CD14-positive monocyte (primary cell): ENCODE measurements at regions not wholly inside any gene's neighbourhood (a gene's known extent, or its start where the extent isn't known, plus 50 kb on each side); places are given as distances from the start of the nearest gene placed in this dataset.

ENCODE experiments used
- DNase-seq, 3 donors: peaks; one replicate each; pipeline ENCODE4 v3.0.0-alpha.2; 2011 to 2022
- H2AFZ ChIP-seq: 2 replicates; pipeline ENCODE4 v1.6.0; 2012; ENCODE audit warnings: mild to moderate bottlenecking, low read depth, low read length, inconsistent platforms; ENCODE audit not compliant: insufficient read depth, poor library complexity, severe bottlenecking
- H3K27ac ChIP-seq, 2 donors: 1 replicate in 1 of 2; 2 replicates in 1 of 2; pipeline ENCODE4 v1.5.1; 2012 to 2013; ENCODE audit warnings: low read length in 2 of 2, control low read depth in 1 of 2, inconsistent platforms in 1 of 2, low read depth in 1 of 2, mild to moderate bottlenecking in 1 of 2
- H3K27me3 ChIP-seq, 2 donors: one replicate each; pipeline versions ENCODE4 v1.6.0 to v1.6.1; 2011 to 2013; ENCODE audit warnings: low read length in 2 of 2; ENCODE audit not compliant: control insufficient read depth in 2 of 2, insufficient read depth in 2 of 2
- H3K36me3 ChIP-seq, 2 donors: replicated peaks in 1 of 2; 1 replicate in 1 of 2; 2 replicates in 1 of 2; pipeline versions ENCODE4 v1.5.1 to v1.6.1; 2012 to 2013; ENCODE audit warnings: low read length in 2 of 2, control low read depth in 1 of 2, inconsistent platforms in 1 of 2, mild to moderate bottlenecking in 1 of 2; ENCODE audit not compliant: insufficient read depth in 2 of 2, control insufficient read depth in 1 of 2
- H3K4me1 ChIP-seq, 2 donors: 1 replicate in 1 of 2; 2 replicates in 1 of 2; pipeline versions ENCODE4 v1.5.1 to v1.6.1; 2012 to 2013; ENCODE audit warnings: low read length in 2 of 2, control low read depth in 1 of 2, inconsistent platforms in 1 of 2, mild to moderate bottlenecking in 1 of 2, moderate library complexity in 1 of 2; ENCODE audit not compliant: insufficient read depth in 2 of 2, control insufficient read depth in 1 of 2
- H3K4me2 ChIP-seq: replicated peaks from 2 replicates; pipeline ENCODE3; 2012; ENCODE audit warnings: low read length, moderate library complexity, mild to moderate bottlenecking; ENCODE audit not compliant: poor library complexity, severe bottlenecking; ENCODE audit errors: extremely low read depth
- H3K4me3 ChIP-seq, 3 experiments: fragments of 200-600 bp in 1 of 3; sonication (generic) in 1 of 3; replicated peaks in 1 of 3; 1 replicate in 2 of 3; 2 replicates in 1 of 3; pipeline ENCODE4 v1.5.1; 2011 to 2013; ENCODE audit warnings: low read length in 3 of 3, mild to moderate bottlenecking in 3 of 3, control low read depth in 2 of 3, low read depth in 2 of 3, inconsistent platforms in 1 of 3, moderate library complexity in 1 of 3
- H3K79me2 ChIP-seq: 2 replicates; pipeline ENCODE4 v1.6.0; 2012; ENCODE audit warnings: mild to moderate bottlenecking, control low read depth, inconsistent platforms, low read length, moderate library complexity; ENCODE audit not compliant: insufficient read depth
- H3K9ac ChIP-seq: 2 replicates; pipeline ENCODE4 v1.6.0; 2017; ENCODE audit warnings: low read length, mild to moderate bottlenecking; ENCODE audit not compliant: insufficient read depth, poor library complexity, severe bottlenecking
- H3K9me3 ChIP-seq, 2 donors: replicated peaks in 1 of 2; 1 replicate in 1 of 2; 2 replicates in 1 of 2; pipeline versions ENCODE4 v1.5.1 to v1.6.1; 2012 to 2013; ENCODE audit warnings: low read length in 2 of 2, control low read depth in 1 of 2; ENCODE audit not compliant: control insufficient read depth in 1 of 2, insufficient read depth in 1 of 2
- H4K20me1 ChIP-seq: 2 replicates; pipeline ENCODE4 v1.6.0; 2012; ENCODE audit warnings: mild to moderate bottlenecking, low read length, control low read depth, moderate library complexity; ENCODE audit not compliant: insufficient read depth
- H3K27ac Mint-ChIP-seq, 7 donors: one replicate each; pipeline ENCODE4 v1.8.0; 2020; ENCODE audit warnings: mild to moderate bottlenecking in 7 of 7, mixed read lengths in 7 of 7, moderate library complexity in 6 of 7, inconsistent platforms in 2 of 7
- H3K27me3 Mint-ChIP-seq, 3 donors: one replicate each; pipeline ENCODE4 v1.8.0; 2021 to 2022; ENCODE audit warnings: low read depth in 3 of 3, mild to moderate bottlenecking in 3 of 3, mixed read lengths in 3 of 3, moderate library complexity in 3 of 3, inconsistent platforms in 1 of 3
- H3K36me3 Mint-ChIP-seq, 2 donors: one replicate each; pipeline ENCODE4 v1.8.0; 2020; ENCODE audit warnings: mixed read lengths in 2 of 2, inconsistent platforms in 1 of 2, mild to moderate bottlenecking in 1 of 2
- H3K4me1 Mint-ChIP-seq: one replicate; pipeline ENCODE4 v1.8.0; 2020; ENCODE audit warnings: mild to moderate bottlenecking, mixed read lengths
- H3K4me3 Mint-ChIP-seq, 2 donors: one replicate each; pipeline ENCODE4 v1.8.0; 2020; ENCODE audit warnings: mild to moderate bottlenecking in 2 of 2, mixed read lengths in 2 of 2, moderate library complexity in 1 of 2
- H3K9me3 Mint-ChIP-seq, 7 donors: one replicate each; pipeline ENCODE4 v1.8.0; 2020 to 2022; ENCODE audit warnings: mixed read lengths in 7 of 7, mild to moderate bottlenecking in 6 of 7, moderate library complexity in 6 of 7, inconsistent platforms in 2 of 7
- CTCF ChIP-seq: fragments of 200-600 bp; IDR thresholded peaks from one replicate; pipeline ENCODE4 v1.8.0; 2022; ENCODE audit warnings: antibody characterized with exemption, mild to moderate bottlenecking
- WGBS: methylation state at CpG from one replicate; pipeline ENCODE4 v1.1.5; 2013; ENCODE audit warnings: missing lambda C conversion rate; ENCODE audit not compliant: insufficient coverage; 5-methylcytosine and 5-hydroxymethylcytosine counted together
- intact Hi-C, 2 donors: fragments of 100-400 bp; cut with micrococcal nuclease; formaldehyde crosslinking; loops; one replicate each; pipeline versions ENCODE4 v1.15.0 to v1.15.1; 2023

GRCh38 chr9:130775336-130775991 is 59.6 kb upstream of the ABL1 start:
- Histone ChIP-seq H2AFZ (no peak overlapping the region), H4K20me1 (peaks cover 45% of the 10 kb centered on the region), H3K79me2 (peaks cover 8% of the 10 kb centered on the region), H3K27me3 (no peaks in the 10 kb centered on the region), H3K27ac (no peak overlapping the region), H3K4me1 (peaks cover 0 to 3% of the 10 kb centered on the region in 2 donors), H3K4me3 (no peak overlapping the region), H3K36me3 (no peaks in the 10 kb centered on the region), H3K9ac (no peak overlapping the region), H3K9me3 (peaks cover 0 to 8% of the 10 kb centered on the region in 2 donors), H3K4me2 (no peak overlapping the region)
- no peak for TF ChIP-seq CTCF
- peaks cover 8 to 17% (median 14%) of the 10 kb centered on the region in 7 donors for H3K9me3 Mint-ChIP-seq
- H3K36me3 Mint-ChIP-seq: no peaks in the 10 kb centered on the region
- H3K4me1 Mint-ChIP-seq: peaks cover 9% of the 10 kb centered on the region
- no peaks in the 10 kb centered on the region for H3K27me3 Mint-ChIP-seq
- 100% methylated on average over 1 of the region's 5 CpGs for WGBS
- H3K4me3 Mint-ChIP-seq: no peak overlapping the region
- H3K27ac Mint-ChIP-seq: no peak overlapping the region
- DNase-seq: no peak
- intact Hi-C loops: no loop called here

- peaks cover 0 to 3% of the 10 kb centered on the region in 2 donors for H3K4me1 ChIP-seq
- no peaks in the 10 kb centered on the region for H3K27me3 Mint-ChIP-seq
- WGBS: 95% methylated on average over 4 of the region's 9 CpGs
- H3K4me3 ChIP-seq: no peak overlapping the region
- no peak overlapping the region for H3K4me3 Mint-ChIP-seq
- peaks cover 0 to 8% of the 10 kb centered on the region in 2 donors for H3K9me3 ChIP-seq
- peaks cover 16% of the 10 kb centered on the region for H3K4me1 Mint-ChIP-seq
- no peaks in the 10 kb centered on the region for H3K27me3 ChIP-seq
- H3K36me3 ChIP-seq: no peaks in the 10 kb centered on the region
- H3K9me3 Mint-ChIP-seq: peaks cover 8 to 17% (median 14%) of the 10 kb centered on the region in 7 donors
- peaks cover 8% of the 10 kb centered on the region for H3K79me2 ChIP-seq
- H2AFZ ChIP-seq: no peak overlapping the region
- peaks cover 54% of the 10 kb centered on the region for H4K20me1 ChIP-seq
- no peak for TF ChIP-seq CTCF
- intact Hi-C loops: no loop called here
- no peak overlapping the region for H3K27ac ChIP-seq
- H3K36me3 Mint-ChIP-seq: peaks cover 0 to 6% of the 10 kb centered on the region in 2 donors
- H3K27ac Mint-ChIP-seq: no peak overlapping the region
- no peak overlapping the region for H3K9ac ChIP-seq
- DNase-seq: no peak
- H3K4me2 ChIP-seq: no peak overlapping the region
Observed at GRCh38 chr9:130779153-130779855, 55.8 kb upstream of the ABL1 start.
